GM21360 (cell line): ENCODE measurements at regions not wholly inside any gene's neighbourhood (a gene's known extent, or its start where the extent isn't known, plus 50 kb on each side); places are given as distances from the start of the nearest gene placed in this dataset.

Experiments
- ATAC-seq: cut with Tn5 transposase; IDR thresholded peaks from one replicate; pipeline ENCODE4 v1.9.1; 2021; ENCODE audit warnings: mild to moderate bottlenecking, moderate library complexity; ENCODE audit not compliant: unreplicated experiment

GRCh38 chr2:39534095-39534711 lies 97.1 kb upstream of the MAP4K3 start:
- no peak for ATAC-seq

- ATAC-seq: no peak
These were observed 98.6 kb upstream of the MAP4K3 start for GRCh38 chr2:39535636-39536185.

- ATAC-seq: no peak
These were observed 100.1 kb upstream of the MAP4K3 start for GRCh38 chr2:39537150-39537549.

GRCh38 chr2:39538718-39539117 lies 101.6 kb upstream of the MAP4K3 start:
- ATAC-seq: no peak

- ATAC-seq: no peak
These were observed 103.3 kb upstream of the MAP4K3 start for GRCh38 chr2:39540414-39540813.

GRCh38 chr2:39541011-39541930 lies 104.2 kb upstream of the MAP4K3 start:
- no peak for ATAC-seq

GRCh38 chr2:39542523-39542922 lies 105.4 kb upstream of the MAP4K3 start:
- ATAC-seq: no peak

GRCh38 chr2:39545957-39546356 lies 108.9 kb upstream of the MAP4K3 start:
- no peak for ATAC-seq

- no peak for ATAC-seq
These were observed 109.3 kb upstream of the MAP4K3 start for GRCh38 chr2:39546409-39546808.

GRCh38 chr2:39546937-39547336 lies 109.9 kb upstream of the MAP4K3 start:
- no peak for ATAC-seq

GRCh38 chr2:39547811-39548719 lies 111.0 kb upstream of the MAP4K3 start:
- ATAC-seq: no peak

- ATAC-seq: no peak
These were observed 111.9 kb upstream of the MAP4K3 start for GRCh38 chr2:39549000-39549399.

GRCh38 chr2:39549718-39550464 lies 112.8 kb upstream of the MAP4K3 start:
- no peak for ATAC-seq

- no peak for ATAC-seq
These were observed 113.7 kb upstream of the MAP4K3 start for GRCh38 chr2:39550701-39551285.

GRCh38 chr2:39558906-39559305 lies 106.8 kb upstream of the TMEM178A start:
- no peak for ATAC-seq

- no peak for ATAC-seq
These were observed 102.1 kb upstream of the TMEM178A start for GRCh38 chr2:39563572-39563971.

GRCh38 chr2:39567507-39567906 lies 98.2 kb upstream of the TMEM178A start:
- no peak for ATAC-seq

GRCh38 chr2:39568116-39568515 lies 97.6 kb upstream of the TMEM178A start:
- ATAC-seq: no peak

GRCh38 chr2:39568561-39569006 lies 97.1 kb upstream of the TMEM178A start:
- no peak for ATAC-seq

- no peak for ATAC-seq
These were observed 95.6 kb upstream of the TMEM178A start for GRCh38 chr2:39570130-39570555.
